ENCODE measurements at regions not wholly inside any gene's neighbourhood (a gene's known extent, or its start where the extent isn't known, plus 50 kb on each side); places are given as distances from the start of the nearest gene placed in this dataset.

DNA sequence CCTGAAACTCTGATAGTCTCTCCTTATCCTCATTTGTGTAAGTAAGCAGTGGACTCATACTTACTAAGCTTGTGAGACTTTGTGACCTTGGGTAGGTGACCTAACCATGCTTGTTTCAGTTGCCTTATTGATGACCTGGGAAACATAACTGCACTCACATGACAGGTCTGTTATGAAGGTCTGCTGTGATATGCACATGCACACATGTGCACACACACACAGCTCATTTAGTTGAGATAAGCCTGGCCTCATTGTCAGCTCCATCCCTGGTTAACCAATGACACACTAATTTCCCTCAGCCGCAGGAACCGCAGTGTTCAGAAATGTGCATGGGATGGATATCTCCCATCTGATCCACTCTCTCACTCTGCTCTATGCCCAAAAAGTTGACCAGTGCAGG lies 177.2 kb downstream of the GPAM start:
- TF ChIP-seq, protein P1, sequence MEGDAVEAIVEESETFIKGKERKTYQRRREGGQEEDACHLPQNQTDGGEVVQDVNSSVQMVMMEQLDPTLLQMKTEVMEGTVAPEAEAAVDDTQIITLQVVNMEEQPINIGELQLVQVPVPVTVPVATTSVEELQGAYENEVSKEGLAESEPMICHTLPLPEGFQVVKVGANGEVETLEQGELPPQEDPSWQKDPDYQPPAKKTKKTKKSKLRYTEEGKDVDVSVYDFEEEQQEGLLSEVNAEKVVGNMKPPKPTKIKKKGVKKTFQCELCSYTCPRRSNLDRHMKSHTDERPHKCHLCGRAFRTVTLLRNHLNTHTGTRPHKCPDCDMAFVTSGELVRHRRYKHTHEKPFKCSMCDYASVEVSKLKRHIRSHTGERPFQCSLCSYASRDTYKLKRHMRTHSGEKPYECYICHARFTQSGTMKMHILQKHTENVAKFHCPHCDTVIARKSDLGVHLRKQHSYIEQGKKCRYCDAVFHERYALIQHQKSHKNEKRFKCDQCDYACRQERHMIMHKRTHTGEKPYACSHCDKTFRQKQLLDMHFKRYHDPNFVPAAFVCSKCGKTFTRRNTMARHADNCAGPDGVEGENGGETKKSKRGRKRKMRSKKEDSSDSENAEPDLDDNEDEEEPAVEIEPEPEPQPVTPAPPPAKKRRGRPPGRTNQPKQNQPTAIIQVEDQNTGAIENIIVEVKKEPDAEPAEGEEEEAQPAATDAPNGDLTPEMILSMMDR (IDR thresholded peaks at IDR 0.05), result no peak
- no peak for TF ChIP-seq ZNF512 (CRISPR knock-in tag; IDR thresholded peaks at IDR 0.05; ENCODE audit: borderline replicate concordance)
- TF ChIP-seq JUN (CRISPR knock-in tag; IDR thresholded peaks at IDR 0.05), result no peak
- no peak for TF ChIP-seq TCF7 (CRISPR knock-in tag; IDR thresholded peaks at IDR 0.05; ENCODE audit: low read depth)
- TF ChIP-seq, protein P2, sequence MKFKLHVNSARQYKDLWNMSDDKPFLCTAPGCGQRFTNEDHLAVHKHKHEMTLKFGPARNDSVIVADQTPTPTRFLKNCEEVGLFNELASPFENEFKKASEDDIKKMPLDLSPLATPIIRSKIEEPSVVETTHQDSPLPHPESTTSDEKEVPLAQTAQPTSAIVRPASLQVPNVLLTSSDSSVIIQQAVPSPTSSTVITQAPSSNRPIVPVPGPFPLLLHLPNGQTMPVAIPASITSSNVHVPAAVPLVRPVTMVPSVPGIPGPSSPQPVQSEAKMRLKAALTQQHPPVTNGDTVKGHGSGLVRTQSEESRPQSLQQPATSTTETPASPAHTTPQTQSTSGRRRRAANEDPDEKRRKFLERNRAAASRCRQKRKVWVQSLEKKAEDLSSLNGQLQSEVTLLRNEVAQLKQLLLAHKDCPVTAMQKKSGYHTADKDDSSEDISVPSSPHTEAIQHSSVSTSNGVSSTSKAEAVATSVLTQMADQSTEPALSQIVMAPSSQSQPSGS (CRISPR knock-in tag; IDR thresholded peaks at IDR 0.05; ENCODE audit: borderline replicate concordance, low read depth), result no peak
- TF ChIP-seq, protein P3, sequence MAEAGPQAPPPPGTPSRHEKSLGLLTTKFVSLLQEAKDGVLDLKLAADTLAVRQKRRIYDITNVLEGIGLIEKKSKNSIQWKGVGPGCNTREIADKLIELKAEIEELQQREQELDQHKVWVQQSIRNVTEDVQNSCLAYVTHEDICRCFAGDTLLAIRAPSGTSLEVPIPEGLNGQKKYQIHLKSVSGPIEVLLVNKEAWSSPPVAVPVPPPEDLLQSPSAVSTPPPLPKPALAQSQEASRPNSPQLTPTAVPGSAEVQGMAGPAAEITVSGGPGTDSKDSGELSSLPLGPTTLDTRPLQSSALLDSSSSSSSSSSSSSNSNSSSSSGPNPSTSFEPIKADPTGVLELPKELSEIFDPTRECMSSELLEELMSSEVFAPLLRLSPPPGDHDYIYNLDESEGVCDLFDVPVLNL (CRISPR knock-in tag; IDR thresholded peaks at IDR 0.05; ENCODE audit: borderline replicate concordance, low read depth), result no peak
- no peak for TF ChIP-seq ZNF219 (CRISPR knock-in tag; IDR thresholded peaks at IDR 0.05; ENCODE audit: borderline replicate concordance)
- TF ChIP-seq FOXP1 (CRISPR knock-in tag; IDR thresholded peaks at IDR 0.05; ENCODE audit: borderline replicate concordance), result no peak
- TF ChIP-seq ETV6 (CRISPR knock-in tag; IDR thresholded peaks at IDR 0.05), result no peak
- TF ChIP-seq RELA (CRISPR knock-in tag; IDR thresholded peaks at IDR 0.05; ENCODE audit: borderline replicate concordance), result no peak
- no peak for TF ChIP-seq TEAD4 (CRISPR knock-in tag; IDR thresholded peaks at IDR 0.05)

All from WTC11 (cell line).